Pancreas (tissue), 10 donors: ENCODE measurements at regions not wholly inside any gene's neighbourhood (a gene's known extent, or its start where the extent isn't known, plus 50 kb on each side); places are given as distances from the start of the nearest gene placed in this dataset.
"Not testable (repeated sequence)": the region's sequence is repeated elsewhere in the genome, so short reads cannot be mapped to it uniquely, and the experiment has no call there.

Experiments
- ATAC-seq, 4 donors: fragments of 200-7000 bp; cut with Tn5 transposase; one replicate each; pipeline versions ENCODE4 v1.8.0 to v1.9.1; 2020; ENCODE audit warnings: mild to moderate bottlenecking in 4 of 4, moderate library complexity in 4 of 4
- DNase-seq, 6 donors: peaks; one replicate each; pipeline ENCODE4 v3.0.0-alpha.2; 2020
- FAIRE-seq: peaks from 2 replicates; lab custom pipeline; 2012; peaks lifted over from hg19 to GRCh38; lab: Jason Lieb, UNC
- H3K27ac ChIP-seq, 4 donors: fragments of 200-600 bp; sonication (generic); 1 replicate in 3 of 4; 2 replicates in 1 of 4; pipeline versions ENCODE4 v1.5.0 to v1.8.0; 2020
- H3K27me3 ChIP-seq, 4 donors: fragments of 200-600 bp; one replicate each; pipeline ENCODE4 v1.8.0; 2021
- H3K36me3 ChIP-seq, 3 donors: fragments of 200-600 bp; sonication (generic) in 1 of 3; one replicate each; pipeline versions ENCODE4 v1.5.0 to v1.8.0; 2020 to 2021
- H3K4me1 ChIP-seq, 3 donors: fragments of 200-600 bp; one replicate each; pipeline ENCODE4 v1.8.0; 2021
- H3K4me3 ChIP-seq, 4 donors: fragments of 200-600 bp; sonication (generic) in 2 of 4; one replicate each; pipeline versions ENCODE4 v1.5.0 to v1.8.0; 2020 to 2021
- H3K9me3 ChIP-seq, 4 donors: fragments of 200-600 bp; one replicate each; pipeline ENCODE4 v1.8.0; 2021
- CTCF ChIP-seq, 4 donors: fragments of 200-600 bp; sonication (generic) in 3 of 4; IDR thresholded peaks; one replicate each; pipeline versions ENCODE4 v1.5.0 to v1.8.0; 2021; ENCODE audit warnings: antibody characterized with exemption in 4 of 4
- WGBS, 2 donors: extraction: QIAGEN DNeasy Blood & Tissue Kit; methylation state at CpG; one replicate each; pipeline ENCODE4 v1.1.7; 2013; 5-methylcytosine and 5-hydroxymethylcytosine counted together
- intact Hi-C, 3 donors: fragments of 100-400 bp; cut with DNase I; formaldehyde crosslinking; loops; one replicate each; pipeline versions ENCODE4 v1.11.1 to v1.14.2; 2022
- donor health status: healthy with polysubstance abuse.
- donor health status: DM: no; HTN: no; CAD: no; lungs with moderate emphysema.
- donor health status: DM: no; HTN: no; CAD: no.
- donor health status: control.
- donor health status: control.
- donor health status: Bipolar disorder and iron deficiency.
- donor health status: DM: yes; HTN: yes; CAD: no.
- donor health status: DM: no; HTN: no; CAD: no.
- donor health status: DM: no; HTN: no; CAD: no.
- donor health status: DM: yes; HTN: yes; CAD: no.

GRCh38 chr4:66273110-66273509 is 602.8 kb upstream of the EPHA5 start:
- intact Hi-C loops = no loop called here
- TF ChIP-seq CTCF (IDR thresholded peaks at IDR 0.05) = no peak
- Histone ChIP-seq H3K4me1 (no peaks in the 10 kb centered on the region), H3K4me3 (no peak overlapping the region), H3K9me3 (no peaks in the 10 kb centered on the region), H3K27me3 (no peaks in the 10 kb centered on the region), H3K27ac (no peak overlapping the region), H3K36me3 (no peaks in the 10 kb centered on the region)
- no peak for ATAC-seq
- no peak for FAIRE-seq
- no peak for DNase-seq
- 14 to 23% methylated on average over 1 of the region's 1 CpG for WGBS, 2 donors

- H3K4me3 ChIP-seq, H3K36me3 ChIP-seq, intact Hi-C loops, H3K9me3 ChIP-seq, FAIRE-seq, ATAC-seq, H3K27ac ChIP-seq, DNase-seq, H3K4me1 ChIP-seq, H3K27me3 ChIP-seq: not testable (repeated sequence)
- 25 to 54% methylated on average over 2 of the region's 2 CpGs for WGBS, 2 donors
Measured at GRCh38 chr4:66270356-66270755, 600.1 kb upstream of the EPHA5 start.

GRCh38 chr4:66266554-66266953 is 596.3 kb upstream of the EPHA5 start:
- H3K4me3 ChIP-seq, H3K36me3 ChIP-seq, H3K4me1 ChIP-seq, H3K27ac ChIP-seq, ATAC-seq, H3K9me3 ChIP-seq, DNase-seq, FAIRE-seq, H3K27me3 ChIP-seq, intact Hi-C loops: not testable (repeated sequence)
- WGBS, 2 donors = 66 to 87% methylated on average over 5 of the region's 5 CpGs

- Histone ChIP-seq H3K36me3 (no peaks in the 10 kb centered on the region), H3K27me3 (no peaks in the 10 kb centered on the region), H3K9me3 (no peaks in the 10 kb centered on the region), H3K4me1 (no peaks in the 10 kb centered on the region), H3K27ac (no peak overlapping the region), H3K4me3 (no peak overlapping the region)
- no peak for DNase-seq
- intact Hi-C loops = no loop called here
- no peak for TF ChIP-seq CTCF (IDR thresholded peaks at IDR 0.05)
- no peak for FAIRE-seq
- 56 to 70% methylated on average over 5 of the region's 5 CpGs for WGBS, 2 donors
- no peak for ATAC-seq
Measured at GRCh38 chr4:66266035-66266434, 595.7 kb upstream of the EPHA5 start.

- no peak overlapping the region for H3K27ac ChIP-seq
- no peak for TF ChIP-seq CTCF (IDR thresholded peaks at IDR 0.05)
- H3K36me3 ChIP-seq = no peaks in the 10 kb centered on the region
- H3K4me1 ChIP-seq = no peaks in the 10 kb centered on the region
- ATAC-seq = no peak
- intact Hi-C loops = no loop called here
- H3K27me3 ChIP-seq = no peaks in the 10 kb centered on the region
- 59 to 71% methylated on average over 1 of the region's 1 CpG for WGBS, 2 donors
- no peaks in the 10 kb centered on the region for H3K9me3 ChIP-seq
- no peak for FAIRE-seq
- H3K4me3 ChIP-seq = no peak overlapping the region
- no peak for DNase-seq
Measured at GRCh38 chr4:66252291-66252690, 582.0 kb upstream of the EPHA5 start.

GRCh38 chr4:66246643-66247042 is 576.4 kb upstream of the EPHA5 start:
- H3K9me3 ChIP-seq = no peaks in the 10 kb centered on the region
- H3K36me3 ChIP-seq = no peaks in the 10 kb centered on the region
- TF ChIP-seq CTCF (IDR thresholded peaks at IDR 0.05) = no peak
- intact Hi-C loops = no loop called here
- no peak overlapping the region for H3K4me3 ChIP-seq
- H3K4me1 ChIP-seq = no peaks in the 10 kb centered on the region
- FAIRE-seq = no peak
- H3K27ac ChIP-seq = no peak overlapping the region
- H3K27me3 ChIP-seq = no peaks in the 10 kb centered on the region
- no peak for ATAC-seq
- DNase-seq = no peak
- 0% methylated on average over 1 of the region's 1 CpG for WGBS, 2 donors
